SK-N-MC (cell line): ENCODE measurements at regions not wholly inside any gene's neighbourhood (a gene's known extent, or its start where the extent isn't known, plus 50 kb on each side); places are given as distances from the start of the nearest gene placed in this dataset.

Source experiments
- DNase-seq: peaks from one replicate; pipeline ENCODE4 v3.0.0-alpha.2; 2011; ENCODE audit warnings: low read depth, low spot score
- H3K27ac ChIP-seq: fragments of 200-600 bp; sonication (generic); 2 replicates; pipeline ENCODE4 v1.5.1; 2016; ENCODE audit warnings: mixed run types
- H3K36me3 ChIP-seq: fragments of 200-600 bp; sonication (generic); 2 replicates; pipeline ENCODE4 v1.6.1; 2017; ENCODE audit warnings: antibody characterized with exemption, low read length, mixed read lengths; ENCODE audit not compliant: insufficient read depth
- H3K4me3 ChIP-seq: fragments of 200-600 bp; sonication (generic); 2 replicates; pipeline ENCODE4 v1.5.1; 2016
- H3K9ac ChIP-seq: fragments of 200-600 bp; sonication (generic); 2 replicates; pipeline ENCODE4 v1.8.0; 2017; ENCODE audit warnings: mixed run types, mixed read lengths; ENCODE audit not compliant: insufficient read length
- H3K9me3 ChIP-seq: fragments of 200-600 bp; sonication (generic); 2 replicates; pipeline ENCODE4 v1.6.1; 2017; ENCODE audit warnings: low read depth, mild to moderate bottlenecking, antibody characterized with exemption, low read length, moderate library complexity, mixed read lengths
- EZH2 ChIP-seq: fragments of 200-600 bp; sonication (generic); IDR thresholded peaks from one replicate; pipeline ENCODE4 v1.6.1; 2017; ENCODE audit warnings: antibody characterized with exemption
- FOXP2 ChIP-seq: optimal IDR thresholded peaks from 2 replicates; pipeline ENCODE3; 2011; ENCODE audit warnings: mild to moderate bottlenecking, moderate library complexity; ENCODE audit not compliant: insufficient read depth; ENCODE audit errors: extremely low read length, control extremely low read depth
- POLR2AphosphoS5 ChIP-seq: IDR thresholded peaks from 2 replicates; pipeline ENCODE4 v1.6.1; 2012; ENCODE audit warnings: mild to moderate bottlenecking, low read depth, low read length, borderline replicate concordance

DNA sequence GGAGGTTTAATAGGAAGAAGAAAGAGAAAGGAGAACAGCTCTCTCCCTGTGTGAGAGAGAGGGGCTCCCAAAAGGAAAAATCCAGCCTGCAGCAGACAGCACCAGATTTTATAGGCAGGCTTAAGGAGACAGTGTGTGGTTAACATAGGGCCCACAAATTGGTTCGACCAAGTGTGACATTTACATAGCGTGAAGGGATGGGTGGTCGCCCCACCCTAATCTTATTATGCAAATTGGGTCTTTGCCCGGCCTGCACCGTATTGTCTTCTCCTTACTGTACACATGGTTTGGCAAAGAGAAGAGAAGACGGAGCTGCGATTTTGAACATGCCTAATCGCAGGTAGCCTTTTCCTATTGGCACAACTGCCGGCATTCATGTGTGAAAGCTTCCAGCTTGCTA lies 756.3 kb downstream of the NXPH1 start:
- no peak for TF ChIP-seq POLR2AphosphoS5
- TF ChIP-seq EZH2 = no peak
- no peak for TF ChIP-seq FOXP2
- Histone ChIP-seq H3K27ac (no peak overlapping the region), H3K36me3 (no peaks in the 10 kb centered on the region), H3K9ac (no peak overlapping the region), H3K9me3 (no peaks in the 10 kb centered on the region), H3K4me3 (no peak overlapping the region)
- DNase-seq = no peak

DNA sequence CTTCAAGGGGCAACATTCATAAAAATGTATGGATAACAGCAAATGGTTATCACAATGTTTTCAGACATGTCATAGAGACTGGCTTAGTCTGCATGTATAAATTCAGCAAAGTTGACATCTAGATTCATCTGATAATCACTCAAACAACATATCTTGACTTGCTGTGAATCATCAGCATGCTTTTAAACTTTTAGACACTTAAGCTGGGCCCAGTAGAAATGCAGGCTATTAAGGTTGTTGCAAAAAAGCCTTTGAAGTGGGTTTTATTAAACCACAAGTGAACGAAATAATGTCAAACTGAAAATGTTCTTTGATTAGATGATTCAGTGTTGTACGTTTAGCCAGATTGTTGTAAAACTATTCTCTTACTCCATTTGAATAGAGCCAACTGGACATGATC lies 759.6 kb downstream of the NXPH1 start:
- TF ChIP-seq FOXP2 (no peak), POLR2AphosphoS5 (no peak)
- no peaks in the 10 kb centered on the region for H3K9me3 ChIP-seq
- no peak overlapping the region for H3K9ac ChIP-seq
- H3K4me3 ChIP-seq = no peak overlapping the region
- no peak for DNase-seq
- H3K36me3 ChIP-seq = no peaks in the 10 kb centered on the region
- no peak overlapping the region for H3K27ac ChIP-seq

DNA sequence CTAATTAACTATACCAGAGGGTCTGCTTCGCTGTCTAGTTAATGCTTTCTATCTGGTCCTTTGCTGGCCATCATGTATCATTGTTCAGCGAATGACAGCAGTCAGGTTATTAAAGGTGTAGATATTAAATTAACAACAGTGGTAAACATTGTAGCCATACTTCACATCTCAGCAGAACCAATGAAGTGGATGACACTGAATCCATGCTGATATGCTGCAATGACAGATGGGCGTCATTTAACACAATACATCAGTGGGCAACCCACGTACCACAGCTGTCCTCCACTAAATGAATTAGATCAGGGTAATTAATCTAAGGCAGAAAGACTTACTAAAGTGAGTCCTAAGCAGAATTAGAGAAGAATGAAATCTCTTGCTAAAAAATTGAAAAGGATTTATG lies 767.2 kb downstream of the NXPH1 start:
- DNase-seq = no peak
- Histone ChIP-seq H3K27ac (no peak overlapping the region), H3K36me3 (no peaks in the 10 kb centered on the region), H3K4me3 (no peak overlapping the region), H3K9me3 (no peaks in the 10 kb centered on the region), H3K9ac (no peak overlapping the region)
- no peak for TF ChIP-seq POLR2AphosphoS5
- no peak for TF ChIP-seq FOXP2
- no peak for TF ChIP-seq EZH2

DNA sequence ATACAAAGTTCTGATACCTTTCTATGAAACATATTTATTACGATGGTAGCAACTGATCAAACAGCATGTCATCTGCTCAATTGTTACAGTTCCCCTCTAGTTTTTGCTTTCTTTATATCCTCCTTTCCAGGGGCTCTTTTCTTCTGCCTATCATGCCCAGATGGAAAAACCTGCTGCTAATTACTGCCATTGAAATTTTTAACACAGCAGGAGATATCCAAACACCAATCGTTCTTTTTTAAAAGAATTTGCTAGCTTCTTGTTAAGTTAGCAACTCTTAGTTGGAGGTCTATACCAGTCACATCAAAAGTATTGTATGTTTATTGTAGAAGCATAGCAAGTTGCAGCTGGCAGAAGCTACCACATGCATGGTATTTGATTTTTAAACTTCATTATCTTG lies 768.5 kb downstream of the NXPH1 start:
- H3K27ac ChIP-seq = no peak overlapping the region
- no peaks in the 10 kb centered on the region for H3K36me3 ChIP-seq
- no peak overlapping the region for H3K9ac ChIP-seq
- no peak for DNase-seq
- no peak for TF ChIP-seq FOXP2
- no peak for TF ChIP-seq EZH2
- TF ChIP-seq POLR2AphosphoS5 = no peak
- H3K9me3 ChIP-seq = no peaks in the 10 kb centered on the region
- H3K4me3 ChIP-seq = no peak overlapping the region

DNA sequence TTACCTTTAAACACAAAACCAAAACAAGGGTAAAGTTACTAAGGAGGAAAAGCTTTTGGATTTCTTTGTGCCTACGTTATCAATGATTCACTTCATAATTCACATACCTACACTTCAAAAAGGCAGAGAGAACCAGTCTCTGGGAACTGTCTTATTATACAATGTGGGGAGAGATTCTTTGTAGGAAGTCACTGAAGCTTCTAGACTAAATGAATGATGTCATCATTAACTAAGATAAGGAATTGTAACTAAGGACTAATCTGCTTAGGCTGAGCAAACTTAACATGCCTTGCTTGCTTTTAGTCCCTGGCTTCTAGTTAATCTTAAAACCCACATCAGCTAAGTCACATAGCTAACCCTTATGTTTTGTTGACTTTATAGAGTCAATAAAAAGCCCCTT lies 771.2 kb downstream of the NXPH1 start:
- DNase-seq = no peak
- H3K4me3 ChIP-seq = no peak overlapping the region
- H3K36me3 ChIP-seq = no peaks in the 10 kb centered on the region
- H3K27ac ChIP-seq = no peak overlapping the region
- TF ChIP-seq EZH2 (no peak), POLR2AphosphoS5 (no peak), FOXP2 (no peak)
- H3K9me3 ChIP-seq = no peaks in the 10 kb centered on the region
- H3K9ac ChIP-seq = no peak overlapping the region

DNA sequence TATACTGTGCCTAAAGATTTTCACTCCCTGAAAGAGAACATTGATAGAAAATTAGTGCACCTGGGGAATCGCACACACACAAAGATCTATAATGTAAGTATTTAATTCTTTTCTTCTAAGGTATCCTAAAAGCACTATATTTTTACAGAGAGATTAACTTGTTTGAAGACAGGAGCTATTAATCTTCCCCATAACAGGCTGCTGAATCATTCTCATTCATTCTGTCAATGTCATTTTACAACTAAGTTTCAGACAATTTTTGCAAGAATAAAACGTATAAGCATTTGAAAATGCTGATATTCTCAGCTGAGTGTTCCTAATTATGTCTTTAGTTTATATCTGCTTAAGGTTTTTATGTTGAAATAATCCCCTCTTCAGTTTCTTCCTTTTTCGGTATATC lies 776.7 kb downstream of the NXPH1 start:
- Histone ChIP-seq H3K9me3 (no peaks in the 10 kb centered on the region), H3K9ac (no peak overlapping the region)
- no peak for DNase-seq

DNA sequence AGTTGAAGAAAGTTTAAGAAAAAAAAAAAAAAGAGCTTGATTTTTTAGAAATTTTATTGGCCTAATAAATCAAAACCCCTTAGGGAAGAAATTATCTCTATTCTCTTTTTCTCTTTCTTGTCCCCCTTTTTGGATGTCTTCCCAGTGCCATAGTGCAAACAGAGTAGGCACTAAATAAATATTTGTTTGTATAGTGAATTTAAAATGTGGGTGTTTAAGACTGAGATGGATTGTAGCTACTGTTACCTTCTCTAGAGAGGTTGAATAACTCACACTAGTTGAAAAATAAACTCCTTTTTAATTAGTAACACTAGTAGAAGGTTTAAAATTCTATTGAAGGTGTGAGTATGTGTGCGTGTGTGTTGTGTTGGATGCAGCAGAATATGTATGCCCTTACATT lies 783.8 kb downstream of the NXPH1 start:
- TF ChIP-seq POLR2AphosphoS5 (no peak), FOXP2 (no peak), EZH2 (no peak)
- no peak for DNase-seq
- no peak overlapping the region for H3K4me3 ChIP-seq
- no peaks in the 10 kb centered on the region for H3K36me3 ChIP-seq
- H3K27ac ChIP-seq = no peak overlapping the region
- H3K9ac ChIP-seq = no peak overlapping the region
- H3K9me3 ChIP-seq = no peaks in the 10 kb centered on the region

More for the DNA sequence above, 776.7 kb downstream of the NXPH1 start:
- no peak for TF ChIP-seq POLR2AphosphoS5
- no peak for TF ChIP-seq EZH2
- no peak for TF ChIP-seq FOXP2
- Histone ChIP-seq H3K4me3 (no peak overlapping the region), H3K27ac (no peak overlapping the region), H3K36me3 (no peaks in the 10 kb centered on the region)

DNA sequence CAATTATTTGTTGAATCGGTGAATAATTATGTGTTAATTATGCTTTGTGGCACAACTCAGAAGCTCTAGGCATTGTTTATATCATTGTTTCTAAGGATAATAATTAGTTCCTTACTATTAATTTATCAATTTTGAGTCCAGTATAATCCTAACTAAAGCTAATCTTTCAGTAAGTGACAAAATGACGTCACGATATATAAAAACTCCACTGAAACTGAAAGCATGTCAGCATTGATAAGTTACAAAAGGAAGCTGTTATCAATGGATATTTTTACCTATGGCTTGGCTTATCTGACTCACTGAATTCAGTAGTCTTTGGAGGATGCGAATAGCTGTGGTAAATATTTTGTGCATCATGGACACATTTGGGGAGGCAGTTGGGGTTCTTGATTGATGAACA lies 793.1 kb downstream of the NXPH1 start:
- DNase-seq = no peak
- no peaks in the 10 kb centered on the region for H3K9me3 ChIP-seq
- no peak overlapping the region for H3K4me3 ChIP-seq
- TF ChIP-seq FOXP2 = no peak
- TF ChIP-seq EZH2 = no peak
- H3K9ac ChIP-seq = no peak overlapping the region
- H3K27ac ChIP-seq = no peak overlapping the region
- H3K36me3 ChIP-seq = no peaks in the 10 kb centered on the region

DNA sequence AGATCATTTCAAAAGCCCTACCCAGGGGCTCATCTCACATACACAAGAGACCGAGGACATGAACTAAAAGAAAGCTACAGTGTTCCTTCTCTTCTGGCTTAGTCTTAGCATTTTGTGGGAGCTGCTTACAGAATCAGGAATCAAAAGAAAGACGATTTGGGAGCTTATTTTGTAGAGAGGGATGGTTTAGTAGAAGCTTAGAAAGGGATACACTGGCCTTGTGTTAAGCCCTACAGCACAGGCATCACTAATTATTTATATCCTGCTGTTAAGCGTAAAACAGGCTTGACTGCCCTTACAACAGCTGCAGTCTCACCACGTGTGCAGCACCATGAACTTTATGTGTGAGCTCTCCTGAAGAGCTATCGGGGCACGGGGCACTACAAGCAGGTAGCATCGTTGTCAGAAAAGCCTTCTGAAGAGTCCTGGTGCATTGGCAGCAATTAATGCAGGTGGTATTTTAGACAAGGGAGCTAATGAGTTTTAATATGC lies 798.3 kb downstream of the NXPH1 start:
- H3K27ac ChIP-seq = no peak overlapping the region
- H3K9ac ChIP-seq = no peak overlapping the region
- no peaks in the 10 kb centered on the region for H3K36me3 ChIP-seq
- TF ChIP-seq FOXP2 = no peak
- no peak for TF ChIP-seq EZH2
- no peak for TF ChIP-seq POLR2AphosphoS5
- no peaks in the 10 kb centered on the region for H3K9me3 ChIP-seq
- no peak for DNase-seq
- no peak overlapping the region for H3K4me3 ChIP-seq

DNA sequence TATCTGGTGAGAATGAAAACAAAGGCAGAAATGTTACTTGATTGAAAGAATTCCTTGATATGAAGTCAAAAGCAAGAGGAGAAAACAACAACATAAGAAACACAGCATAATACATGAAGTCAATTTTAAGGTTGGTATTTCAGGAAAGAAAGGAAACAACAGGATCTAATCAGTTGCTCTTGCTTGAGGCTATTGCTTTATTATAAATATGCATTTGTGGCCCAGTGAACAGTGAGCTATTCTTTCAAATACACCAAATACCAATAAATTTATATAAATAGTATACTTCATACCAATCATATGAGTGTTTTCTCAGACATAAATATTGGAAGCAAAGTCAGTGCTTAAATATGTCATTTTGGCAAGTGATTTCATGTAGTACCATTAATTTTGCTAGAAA lies 806.6 kb downstream of the NXPH1 start:
- no peaks in the 10 kb centered on the region for H3K9me3 ChIP-seq

More for the DNA sequence above, 806.6 kb downstream of the NXPH1 start:
- no peak for TF ChIP-seq EZH2
- no peak for TF ChIP-seq FOXP2
- no peak for TF ChIP-seq POLR2AphosphoS5
- DNase-seq = no peak
- Histone ChIP-seq H3K9ac (no peak overlapping the region), H3K27ac (no peak overlapping the region), H3K4me3 (no peak overlapping the region), H3K36me3 (no peaks in the 10 kb centered on the region)
